ENCODE measurements at regions not wholly inside any gene's neighbourhood (a gene's known extent, or its start where the extent isn't known, plus 50 kb on each side); places are given as distances from the start of the nearest gene placed in this dataset.
"Not testable (repeated sequence)": the region's sequence is repeated elsewhere in the genome, so short reads cannot be mapped to it uniquely, and the experiment has no call there.

DNA sequence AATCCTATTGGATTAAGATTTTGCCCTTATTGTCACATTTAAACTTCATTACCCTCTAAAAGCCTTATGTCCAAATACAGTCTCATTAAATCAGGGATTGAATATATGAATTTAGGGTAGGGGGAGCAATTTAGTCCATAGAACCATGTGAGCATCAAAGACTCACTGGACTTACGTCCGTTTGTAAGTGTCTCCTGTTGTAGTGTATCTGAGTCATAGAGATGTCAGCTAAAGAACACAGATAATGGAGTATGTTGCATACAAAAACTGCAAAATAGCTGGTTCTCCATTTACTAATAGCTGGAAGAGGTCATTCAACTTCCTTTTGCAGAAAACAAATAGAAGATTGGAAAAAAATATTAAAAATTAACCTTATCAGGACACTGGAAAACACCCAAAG, 599.1 kb upstream of the SOX9 start:
- no peak for DNase-seq (ENCODE audit: low spot score)

DNA sequence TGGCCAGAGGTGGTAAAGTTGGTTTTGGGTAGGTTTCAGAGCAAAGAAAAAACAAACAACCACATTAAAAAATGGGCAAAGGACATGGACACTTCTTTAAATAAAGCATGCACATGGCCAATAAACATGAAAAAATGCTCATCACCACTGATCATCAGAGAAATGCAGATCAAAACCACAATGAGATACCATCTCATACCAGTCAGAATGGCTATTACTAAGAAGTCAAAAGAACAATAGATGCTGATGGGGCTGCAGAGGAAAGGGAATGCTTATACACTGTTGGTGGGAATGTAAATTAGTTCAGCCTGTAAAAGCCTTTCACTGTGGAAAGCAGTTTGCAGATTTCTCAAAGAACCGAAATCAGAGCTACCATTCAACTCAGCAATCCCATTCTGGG, 598.4 kb upstream of the SOX9 start:
- DNase-seq (ENCODE audit: low spot score) = no peak

DNA sequence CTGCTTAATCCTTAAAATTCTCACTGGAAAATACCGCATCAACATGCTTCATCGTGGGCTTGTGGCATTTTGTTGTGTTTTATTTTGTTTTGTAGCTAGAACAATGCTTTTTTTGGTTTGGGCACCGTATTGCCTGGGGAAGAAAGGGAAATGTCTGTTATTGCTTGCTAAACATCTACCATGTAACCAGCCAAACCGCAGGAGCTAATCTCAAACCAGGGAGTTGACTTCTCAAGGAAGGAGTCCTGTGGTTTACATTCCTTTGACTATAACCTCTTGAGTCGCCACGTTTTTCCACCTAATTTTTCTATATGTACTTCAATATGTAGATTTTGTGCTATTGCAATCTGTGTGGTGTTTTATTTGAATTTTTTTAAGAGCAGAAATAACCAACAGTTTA, 593.5 kb upstream of the SOX9 start:
- DNase-seq (ENCODE audit: low spot score) = no peak

DNA sequence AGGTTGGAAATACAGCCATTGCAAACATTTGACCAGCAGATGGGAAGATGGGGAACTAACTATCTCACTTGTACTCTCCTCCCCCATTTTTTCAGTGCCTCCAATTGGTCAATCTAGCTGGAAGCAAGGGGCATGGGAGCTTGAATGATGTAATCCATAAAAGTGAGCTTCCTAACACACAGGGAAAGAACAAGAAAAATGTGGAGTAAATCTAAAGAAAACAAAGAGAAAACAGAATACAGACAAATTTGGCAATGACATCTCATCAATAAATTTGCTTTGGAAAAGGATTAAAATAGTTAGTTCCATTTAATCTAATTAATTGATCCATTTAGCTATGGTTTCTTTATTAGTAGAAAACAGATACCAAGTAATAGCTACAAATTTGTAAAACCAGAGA, 592.6 kb upstream of the SOX9 start:
- DNase-seq (ENCODE audit: low spot score) = no peak

DNA sequence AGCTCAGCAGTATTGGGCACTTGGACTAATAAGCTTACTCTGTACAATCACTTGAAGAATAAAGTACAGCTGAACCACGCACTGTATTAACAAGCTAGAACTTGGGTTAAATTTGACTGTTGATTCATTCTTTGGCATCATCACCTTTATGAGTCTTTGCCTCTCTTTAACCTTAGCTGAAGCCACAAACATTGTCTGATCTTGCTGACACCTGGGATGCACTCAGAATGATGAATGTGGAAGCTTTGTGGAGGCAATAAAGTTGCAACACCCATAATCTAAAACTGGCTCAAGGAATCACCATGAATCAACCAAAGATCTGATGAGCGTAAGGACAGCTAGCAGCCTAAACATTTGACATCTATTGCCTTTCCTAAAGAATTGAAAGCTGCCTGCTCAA, 590.6 kb upstream of the SOX9 start:
- DNase-seq (ENCODE audit: low spot score) = no peak

DNA sequence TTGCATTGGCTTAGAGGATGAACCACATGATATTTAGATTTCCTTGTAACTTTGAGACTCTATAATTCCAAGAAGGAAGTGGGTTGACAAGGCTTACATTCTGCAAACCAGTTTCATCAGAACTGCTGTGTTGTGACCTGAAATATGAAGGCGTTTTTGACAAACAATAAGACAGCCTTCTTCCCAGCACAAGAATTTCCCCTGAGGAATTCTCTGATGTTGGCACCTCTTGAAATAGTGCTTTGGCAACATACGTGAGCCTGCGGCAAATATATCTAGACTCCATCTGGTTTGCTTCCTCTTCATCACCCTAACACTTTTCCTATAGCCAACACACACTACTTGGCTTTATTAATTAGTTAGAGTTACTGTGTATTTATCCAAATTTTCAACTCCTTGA, 585.5 kb upstream of the SOX9 start:
- DNase-seq (ENCODE audit: low spot score) = no peak

DNA sequence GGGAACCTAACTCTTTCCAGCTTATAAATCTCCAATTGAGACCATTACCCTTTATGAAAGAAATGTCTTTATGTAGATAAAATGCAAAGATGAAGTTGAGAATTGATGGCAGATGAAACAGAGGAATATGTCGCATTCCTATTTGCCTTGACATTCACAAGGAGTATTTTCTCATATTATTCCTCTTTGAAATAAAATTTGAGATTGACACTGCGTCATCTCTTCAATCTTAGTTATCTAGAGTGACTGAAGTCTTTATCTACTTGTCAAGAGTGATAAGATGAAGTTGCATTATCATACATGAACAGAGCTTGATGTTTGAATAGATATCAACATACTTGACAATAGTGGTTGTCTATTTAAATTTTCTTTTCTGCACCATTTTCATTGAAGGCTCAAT, 574.4 kb upstream of the SOX9 start:
- DNase-seq (ENCODE audit: low spot score) = no peak

DNA sequence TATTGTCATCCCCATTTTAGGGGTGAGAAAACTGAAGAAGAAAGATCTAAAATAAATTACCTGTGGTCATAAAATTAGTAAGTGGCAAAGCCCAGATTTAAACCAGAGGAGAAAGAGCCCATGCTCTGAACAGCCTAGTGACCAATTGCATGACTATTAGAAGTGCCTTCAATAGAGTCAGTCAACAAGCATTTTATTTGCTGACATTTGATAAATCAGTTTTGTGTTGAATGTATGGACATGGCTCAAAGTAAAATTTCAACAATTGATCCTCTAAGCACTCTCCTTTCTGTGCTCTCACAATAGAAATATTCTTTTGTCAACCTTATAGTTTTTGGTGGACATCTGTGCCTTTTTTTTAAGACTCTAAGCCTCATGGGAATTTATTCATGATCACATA, 572.9 kb upstream of the SOX9 start:
- no peak for DNase-seq (ENCODE audit: low spot score)

DNA sequence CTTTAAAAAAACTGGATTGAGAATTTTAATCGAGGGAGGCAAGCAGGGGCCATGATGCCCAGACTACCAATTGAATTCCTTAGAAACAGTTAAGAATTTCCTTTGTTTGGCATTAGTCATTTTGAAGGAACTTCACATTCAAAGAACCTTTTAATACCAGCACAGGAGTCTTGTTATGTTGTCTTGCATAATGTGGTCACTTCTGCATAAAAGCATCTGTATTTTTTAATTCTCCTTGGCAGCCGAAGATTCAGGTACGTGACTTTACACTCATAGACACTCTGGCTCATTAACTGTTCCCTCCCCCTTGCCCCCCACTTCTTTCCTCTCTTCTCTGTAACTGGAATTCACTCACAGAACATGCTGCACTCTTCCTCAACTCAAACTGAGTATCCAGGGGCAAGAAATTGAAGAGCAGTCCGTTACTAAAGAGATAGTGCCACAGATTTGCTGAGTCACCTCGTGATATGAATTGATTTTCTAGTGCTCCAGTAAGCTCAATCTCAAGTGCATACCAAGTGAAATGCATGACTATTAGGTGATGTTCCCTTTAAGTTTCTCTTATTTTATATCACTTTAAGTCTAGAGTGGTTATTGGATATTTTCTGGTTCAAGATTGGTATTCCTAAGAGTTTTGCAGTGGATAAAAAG, 572.2 kb upstream of the SOX9 start:
- no peak for DNase-seq (ENCODE audit: low spot score)

DNA sequence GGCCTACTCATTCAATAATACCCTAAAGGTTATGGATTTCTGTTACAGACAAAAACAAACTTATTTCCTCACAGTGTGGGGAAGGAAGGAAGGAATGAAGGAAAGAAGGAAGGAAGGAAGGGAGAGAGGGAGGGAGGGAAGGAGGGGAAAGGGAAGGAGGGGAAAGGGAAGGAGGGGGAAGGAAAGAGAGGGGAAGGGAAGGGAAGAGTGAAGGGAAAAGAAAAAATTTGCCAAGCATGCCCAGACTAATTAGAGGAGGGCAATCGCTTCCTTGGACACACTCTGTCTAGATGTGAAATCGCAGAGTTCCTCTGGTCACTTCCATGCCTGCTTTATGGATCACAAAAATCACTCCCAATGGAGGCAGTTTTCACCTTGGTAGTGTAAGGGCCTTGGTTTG, 570.1 kb upstream of the SOX9 start:
- no peak for DNase-seq (ENCODE audit: low spot score)

DNA sequence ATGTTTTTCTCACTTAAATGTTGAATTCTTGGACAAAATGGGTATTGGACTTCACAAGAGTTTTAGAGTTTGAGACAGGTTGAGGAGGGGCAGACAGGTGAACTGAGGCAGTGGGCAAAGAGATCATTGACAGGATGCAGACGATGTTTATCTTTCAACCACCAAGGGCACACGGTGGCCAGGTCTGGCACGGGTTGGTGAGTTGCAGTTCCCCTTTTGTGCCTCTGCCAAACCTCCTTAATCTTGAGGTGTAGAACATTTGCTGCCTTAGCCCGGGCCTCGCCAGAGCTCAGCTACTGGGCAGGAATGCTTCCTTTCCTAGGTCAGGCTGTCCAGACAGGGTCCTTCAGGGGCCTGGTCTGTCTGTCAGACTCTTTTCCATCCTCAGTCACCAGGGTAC, 567.4 kb upstream of the SOX9 start:
- DNase-seq (ENCODE audit: low spot score) = no peak

DNA sequence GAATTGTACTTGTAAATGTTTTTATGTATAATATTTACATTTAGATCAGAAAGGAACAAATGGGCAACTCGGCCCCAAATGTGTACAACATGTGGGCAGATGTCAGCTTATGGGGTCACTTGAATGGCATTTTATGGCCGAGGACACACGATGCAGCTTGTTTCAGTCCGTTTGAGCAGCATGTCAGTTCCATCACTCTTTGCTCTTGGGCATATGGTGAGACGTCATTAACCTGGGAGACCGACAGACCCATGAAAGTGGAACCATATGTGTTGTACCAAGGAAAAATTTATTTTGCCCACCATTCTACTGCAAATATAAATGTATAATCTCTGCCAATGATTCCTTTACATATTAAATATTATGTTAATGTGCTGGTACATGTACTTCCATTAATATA, 561.9 kb upstream of the SOX9 start:
- DNase-seq (ENCODE audit: low spot score) = no peak

DNA sequence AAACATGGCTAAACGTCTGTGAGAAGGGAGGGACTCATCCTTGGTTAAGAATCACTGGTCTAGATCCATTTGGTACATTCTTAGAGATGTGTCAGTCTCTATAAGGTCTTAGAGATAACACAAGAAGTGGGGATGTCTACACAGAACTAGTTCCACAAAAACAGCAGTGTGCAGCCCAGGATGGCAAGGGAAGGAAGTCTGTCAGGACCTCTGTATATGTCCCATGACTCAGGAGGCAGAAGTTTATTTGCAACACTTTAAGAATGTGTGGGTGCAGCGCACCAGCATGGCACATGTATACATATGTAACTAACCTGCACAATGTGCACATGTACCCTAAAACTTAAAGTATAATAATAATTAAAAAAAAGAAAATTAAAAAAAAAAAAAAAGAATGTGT, 548.5 kb upstream of the SOX9 start:
- no peak for DNase-seq (ENCODE audit: low spot score)

DNA sequence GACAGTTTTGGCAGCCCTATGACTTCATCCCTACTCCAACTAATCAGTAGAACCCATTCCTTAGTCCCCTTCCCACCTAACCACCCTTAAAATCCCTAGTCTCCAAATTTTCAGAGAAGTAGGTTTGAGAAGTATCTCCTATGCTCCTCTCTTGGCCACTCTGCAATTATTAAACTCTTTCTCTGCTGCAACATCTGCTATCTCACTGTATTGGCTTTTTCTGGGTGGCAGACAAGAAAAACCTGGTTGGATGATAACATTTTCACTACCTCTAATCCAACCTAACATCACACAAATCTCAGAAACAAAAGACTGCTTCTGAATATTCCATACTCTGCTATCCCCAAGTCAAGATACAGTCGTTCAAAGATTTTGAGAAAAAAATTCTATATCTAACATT, 542.4 kb upstream of the SOX9 start:
- no peak for DNase-seq (ENCODE audit: low spot score)

DNA sequence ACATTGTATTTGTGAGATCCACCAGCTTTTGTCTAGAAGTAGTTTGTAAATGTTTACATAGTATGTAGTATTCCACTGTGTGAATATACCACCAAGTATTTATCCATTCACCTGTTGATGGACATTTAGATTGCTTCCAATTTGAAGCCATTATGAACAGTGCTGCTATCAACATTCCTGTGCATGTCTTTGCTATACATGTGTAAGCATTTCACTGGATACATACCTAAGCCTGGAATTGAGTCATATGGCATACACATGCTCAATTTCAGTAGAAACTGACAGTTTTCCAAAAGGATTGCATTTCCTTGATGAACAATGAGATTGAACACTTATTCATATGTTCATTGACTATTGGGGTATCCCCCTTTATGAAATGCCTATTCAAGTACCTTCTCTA, 540.6 kb upstream of the SOX9 start:
- no peak for DNase-seq (ENCODE audit: low spot score)

DNA sequence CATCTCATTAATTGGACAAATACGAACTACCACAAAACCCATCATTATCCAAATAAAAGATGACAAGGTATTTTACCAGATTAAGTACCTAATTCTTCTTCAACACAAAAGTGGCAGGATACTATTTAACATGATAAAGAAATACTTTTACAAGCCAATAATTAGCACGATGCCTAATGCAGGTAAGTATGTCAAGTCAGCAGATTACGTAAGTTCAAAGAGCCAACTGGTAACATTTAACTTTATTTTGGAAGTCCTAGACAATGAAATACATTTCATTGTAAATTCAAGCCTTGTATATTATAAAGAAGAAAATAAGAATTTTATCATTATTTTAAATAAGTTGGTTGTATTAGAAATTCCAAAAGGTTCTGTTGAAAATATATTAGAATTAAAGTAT, 535.3 kb upstream of the SOX9 start:
- no peak for DNase-seq (ENCODE audit: low spot score)

DNA sequence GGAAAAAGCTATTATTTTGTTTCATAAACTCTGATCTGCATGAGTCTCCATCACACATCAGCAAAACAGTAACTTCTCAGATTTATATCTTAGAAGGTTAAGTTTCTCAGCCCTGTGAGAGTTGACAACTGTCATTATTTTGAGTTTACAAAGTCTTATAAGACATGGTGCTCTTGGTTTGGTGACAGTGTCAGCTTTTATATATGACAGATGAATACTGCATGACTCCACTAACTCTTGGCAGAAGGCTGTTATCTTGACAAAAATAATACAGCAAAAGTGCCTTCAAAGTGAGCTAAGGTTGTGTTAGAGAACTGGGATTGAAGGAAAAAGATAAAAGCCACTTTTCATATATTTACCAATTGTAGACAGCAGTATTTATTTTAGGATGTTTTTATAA, 528.4 kb upstream of the SOX9 start:
- DNase-seq (ENCODE audit: low spot score) = no peak

DNA sequence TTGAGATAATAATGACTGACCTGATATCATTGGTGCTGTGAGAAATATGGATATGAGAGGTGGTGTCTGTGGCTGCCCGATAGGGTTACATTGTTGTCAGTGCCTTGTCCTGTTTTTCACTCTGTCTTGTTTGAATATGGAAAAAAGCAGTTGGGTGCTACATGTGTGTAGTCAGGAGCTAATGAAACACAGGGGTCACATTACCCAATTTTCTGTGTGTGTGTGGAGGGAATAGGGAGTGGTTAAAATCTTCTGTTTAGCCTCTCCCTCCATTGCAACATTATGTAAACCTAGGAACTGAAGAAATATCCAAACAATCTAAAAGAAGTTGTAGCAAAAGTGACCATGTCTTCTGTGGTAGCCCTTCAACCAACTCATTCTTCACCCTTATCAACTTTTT, 527.7 kb upstream of the SOX9 start:
- DNase-seq (ENCODE audit: low spot score) = no peak

DNA sequence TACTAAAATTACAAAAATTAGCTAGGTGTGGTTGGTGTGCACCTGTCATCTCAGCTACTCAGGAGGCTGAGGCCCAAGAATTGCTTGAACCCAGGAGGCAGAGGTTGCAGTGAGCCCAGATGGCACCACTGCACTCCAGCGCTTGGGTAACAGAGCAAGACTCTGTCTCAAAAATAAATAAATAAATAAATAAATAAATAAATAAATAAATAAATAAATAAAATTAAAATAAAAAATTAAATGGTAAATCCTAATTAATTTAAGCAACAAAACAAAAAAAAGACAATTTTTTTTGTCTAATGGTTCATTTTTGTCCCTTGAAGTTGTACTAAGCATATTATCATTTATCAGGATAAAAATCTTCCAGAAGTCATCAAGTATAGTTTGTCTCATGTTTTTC, 521.2 kb upstream of the SOX9 start:
- not testable (repeated sequence) for DNase-seq (ENCODE audit: low spot score)

DNA sequence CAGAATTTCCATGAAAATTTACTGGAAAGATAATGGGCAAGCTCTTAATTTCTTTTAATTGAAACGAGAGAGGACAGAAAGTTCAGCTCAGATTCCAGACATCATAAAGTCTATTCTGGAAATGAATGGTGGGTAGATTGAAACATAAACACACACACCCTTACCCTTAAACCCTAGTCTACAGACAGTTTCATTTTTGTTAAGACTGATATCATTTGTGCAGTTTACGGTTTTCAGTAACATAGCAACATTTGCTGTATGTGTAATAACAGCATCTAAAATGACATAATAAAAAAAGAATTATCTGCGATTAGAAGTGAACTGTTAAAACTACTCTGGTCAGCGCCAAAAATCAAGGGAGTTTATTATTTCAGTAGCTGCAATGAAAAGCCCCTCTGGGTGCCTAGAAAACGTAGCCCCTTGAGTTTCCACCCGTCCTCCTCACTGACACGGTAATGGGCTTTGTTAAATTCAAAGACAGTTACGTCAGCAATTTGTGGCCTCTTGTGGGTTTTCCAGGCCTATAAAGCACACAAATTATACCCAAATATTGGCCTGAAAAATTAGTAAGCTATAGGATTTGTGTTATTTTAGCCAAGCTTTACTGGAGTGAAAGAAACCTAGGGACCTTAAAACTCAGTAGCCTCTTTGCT, 520.6 kb upstream of the SOX9 start:
- no peak for DNase-seq (ENCODE audit: low spot score)

DNA sequence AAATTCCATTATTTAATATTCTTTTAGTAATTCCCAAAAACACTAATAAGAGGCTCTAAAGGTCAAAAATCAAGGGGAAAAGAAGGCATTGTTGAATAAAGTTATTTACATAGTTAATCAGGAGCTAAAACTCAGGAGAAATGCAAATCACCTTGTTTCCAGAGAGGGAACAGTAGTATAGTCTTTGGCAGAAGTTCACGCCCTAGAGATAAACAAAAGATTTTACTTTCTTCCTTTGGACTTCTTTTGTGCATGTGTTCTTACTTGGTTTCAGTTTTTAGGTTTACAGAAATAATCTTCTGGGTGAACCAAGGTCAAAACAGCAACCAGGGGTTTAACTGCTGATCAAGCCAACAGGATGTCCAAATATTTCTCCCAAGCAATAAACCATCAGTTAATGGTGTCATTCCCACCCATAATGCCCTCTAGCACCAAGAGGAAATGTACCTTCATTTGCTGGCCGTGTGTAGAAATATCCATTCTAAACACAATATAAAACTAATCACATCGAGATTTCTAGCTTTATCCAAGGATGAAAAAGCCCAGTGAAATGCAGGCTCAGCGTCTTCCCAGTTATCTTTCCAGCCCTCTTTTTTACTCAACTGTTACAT, 518.8 kb upstream of the SOX9 start:
- no peak for DNase-seq (ENCODE audit: low spot score)

DNA sequence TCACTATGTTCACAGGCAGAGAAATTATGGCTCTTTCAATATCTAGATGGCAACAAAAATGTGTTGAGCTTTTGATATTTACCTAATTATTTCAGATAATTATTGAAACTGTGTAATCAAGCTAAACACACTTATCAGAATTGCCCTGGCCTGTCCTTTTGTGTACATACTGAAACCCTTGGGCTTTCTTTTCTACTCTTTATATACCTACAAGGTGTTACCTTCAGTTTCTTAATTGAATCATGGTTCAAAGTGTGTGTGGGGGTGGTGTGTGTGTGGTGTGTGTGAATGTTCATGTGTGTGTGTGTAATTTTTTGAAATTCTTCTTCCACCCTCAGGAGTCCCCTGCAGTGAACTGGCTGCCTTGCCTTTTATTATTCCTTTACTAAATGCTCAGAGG, 506.8 kb upstream of the SOX9 start:
- no peak for DNase-seq (ENCODE audit: low spot score)

DNA sequence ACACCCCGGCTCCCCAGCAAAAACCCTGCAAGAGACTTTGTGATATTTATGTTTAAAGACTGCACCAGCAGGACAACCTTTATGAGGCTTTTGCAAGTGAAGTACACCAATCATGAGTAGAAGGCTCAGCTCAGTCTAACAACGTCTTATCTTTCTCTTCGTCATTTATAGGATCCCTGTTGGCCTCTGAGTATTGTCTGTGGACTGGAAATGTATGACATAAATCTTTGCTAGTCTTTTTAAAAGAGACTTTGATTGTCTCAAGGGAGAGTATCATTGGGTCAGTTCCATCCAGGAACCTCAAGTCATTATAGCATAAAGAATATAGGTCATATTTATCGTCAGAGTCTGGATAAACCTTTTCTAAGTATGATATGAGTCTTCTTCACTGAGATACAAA, 505.0 kb upstream of the SOX9 start:
- no peak for DNase-seq (ENCODE audit: low spot score)

DNA sequence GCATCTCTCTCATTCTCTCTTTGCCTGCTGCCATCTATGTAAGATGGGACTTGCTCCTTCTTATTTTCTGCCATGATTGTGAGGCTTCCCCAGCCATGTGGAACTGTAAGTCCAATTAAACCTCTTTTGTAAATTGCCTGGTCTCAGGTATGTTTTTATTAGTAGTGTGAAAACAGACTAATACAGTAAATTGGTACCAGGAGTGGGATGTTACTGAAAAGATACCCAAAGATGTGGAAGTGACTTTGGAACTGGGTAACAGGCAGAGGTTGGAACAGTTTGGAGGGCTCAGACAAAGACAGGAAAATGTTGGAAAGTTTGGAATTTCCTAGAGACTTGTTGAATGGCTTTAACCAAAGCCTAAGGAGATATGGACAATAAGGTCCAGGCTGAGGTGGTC, 503.1 kb upstream of the SOX9 start:
- DNase-seq (ENCODE audit: low spot score) = not testable (repeated sequence)
